Left kidney (tissue), 1 donor: ENCODE measurements at regions not wholly inside any gene's neighbourhood (a gene's known extent, or its start where the extent isn't known, plus 50 kb on each side); places are given as distances from the start of the nearest gene placed in this dataset.

Source experiments
- DNase-seq: peaks from one replicate; pipeline ENCODE4 v3.0.0-alpha.2; 2013

- DNase-seq: no peak
Observed at GRCh38 chr4:23660865-23661264, 229.0 kb downstream of the PPARGC1A start.

GRCh38 chr4:23654791-23655190 lies 235.1 kb downstream of the PPARGC1A start:
- DNase-seq: no peak

- DNase-seq: no peak
Observed at GRCh38 chr4:23648854-23649596, 240.8 kb downstream of the PPARGC1A start.

- DNase-seq: no peak
Observed at GRCh38 chr4:23635468-23635867, 254.4 kb downstream of the PPARGC1A start.

- DNase-seq: no peak
Observed at GRCh38 chr4:23631255-23631950, 258.4 kb downstream of the PPARGC1A start.

- no peak for DNase-seq
Observed at GRCh38 chr4:23630110-23630509, 259.7 kb downstream of the PPARGC1A start.

- DNase-seq: no peak
Observed at GRCh38 chr4:23629421-23629820, 260.4 kb downstream of the PPARGC1A start.

GRCh38 chr4:23614284-23614892 lies 275.5 kb downstream of the PPARGC1A start:
- no peak for DNase-seq

GRCh38 chr4:23613782-23614181 lies 276.1 kb downstream of the PPARGC1A start:
- no peak for DNase-seq

GRCh38 chr4:23602720-23603119 lies 287.1 kb downstream of the PPARGC1A start:
- no peak for DNase-seq

- no peak for DNase-seq
Observed at GRCh38 chr4:23594125-23594524, 295.7 kb downstream of the PPARGC1A start.

- no peak for DNase-seq
Observed at GRCh38 chr4:23590431-23590830, 299.4 kb downstream of the PPARGC1A start.

GRCh38 chr4:23584024-23584423 lies 305.8 kb downstream of the PPARGC1A start:
- DNase-seq: no peak

- DNase-seq: no peak
Observed at GRCh38 chr4:23582671-23583070, 307.2 kb downstream of the PPARGC1A start.

- DNase-seq: no peak
Observed at GRCh38 chr4:23579166-23579565, 310.7 kb downstream of the PPARGC1A start.

- DNase-seq: no peak
Observed at GRCh38 chr4:23577398-23577797, 312.4 kb downstream of the PPARGC1A start.

GRCh38 chr4:23572382-23572781 lies 317.5 kb downstream of the PPARGC1A start:
- DNase-seq: no peak

GRCh38 chr4:23567338-23567737 lies 322.5 kb downstream of the PPARGC1A start:
- DNase-seq: no peak

GRCh38 chr4:23560748-23561147 lies 329.1 kb downstream of the PPARGC1A start:
- no peak for DNase-seq

GRCh38 chr4:23558101-23558500 lies 331.7 kb downstream of the PPARGC1A start:
- no peak for DNase-seq

- DNase-seq: no peak
Observed at GRCh38 chr4:23547601-23548000, 342.2 kb downstream of the PPARGC1A start.

GRCh38 chr4:23547096-23547495 lies 342.8 kb downstream of the PPARGC1A start:
- DNase-seq: no peak

GRCh38 chr4:23539969-23540569 lies 349.8 kb downstream of the PPARGC1A start:
- no peak for DNase-seq
